Endothelial cell of umbilical vein (primary cell): ENCODE measurements at regions not wholly inside any gene's neighbourhood (a gene's known extent, or its start where the extent isn't known, plus 50 kb on each side); places are given as distances from the start of the nearest gene placed in this dataset.

Source experiments
- BruUV-seq: library from RNA; stranded (reverse); fragments of 400-500 nt; replicated peaks from 2 replicates; lab custom pipeline; 2021; lab: Mats Ljungman, UMichigan
- CTCF ChIA-PET: fragments of 300-600, 350-600 bp; sonication (Branson Sonifier 250); formaldehyde crosslinking; loops from one replicate; lab custom pipeline; 2021; ENCODE audit warnings: antibody characterized with exemption, inconsistent platforms; lab: Charles Lee
- POLR2A ChIA-PET: fragments of 300-600, 350-600 bp; sonication (Branson Sonifier 250); formaldehyde crosslinking; loops from one replicate; lab custom pipeline; 2021; ENCODE audit warnings: antibody characterized with exemption, inconsistent platforms; lab: Charles Lee
- DNase-seq: peaks from one replicate; pipeline ENCODE4 v3.0.0-alpha.2; 2011; ENCODE audit warnings: low read depth, low spot score
- FAIRE-seq: peaks from 2 replicates; lab custom pipeline; 2011; peaks lifted over from hg19 to GRCh38; lab: Jason Lieb, UNC
- H2AFZ ChIP-seq: 2 replicates; pipeline ENCODE4 v1.6.0; 2012; ENCODE audit warnings: low read depth, low read length, control low read depth, inconsistent platforms
- H3K27ac ChIP-seq: 2 replicates; pipeline ENCODE4 v1.5.1; 2011; ENCODE audit warnings: low read depth, mild to moderate bottlenecking, control low read depth, low read length, moderate library complexity; ENCODE audit not compliant: insufficient read depth
- H3K27me3 ChIP-seq, 2 experiments: 2 replicates each; pipeline versions ENCODE4 v1.6.0 to v1.6.1; 2011; ENCODE audit warnings: low read length in 2 of 2, mixed read lengths in 1 of 2; ENCODE audit not compliant: control insufficient read depth in 2 of 2, insufficient read depth in 2 of 2
- H3K36me3 ChIP-seq, 2 experiments: 2 replicates in 1 of 2; 3 replicates in 1 of 2; pipeline ENCODE4 v1.5.1; 2011; ENCODE audit warnings: low read length in 2 of 2, mild to moderate bottlenecking in 1 of 2, moderate library complexity in 1 of 2; ENCODE audit not compliant: control insufficient read depth in 2 of 2, insufficient read depth in 2 of 2; ENCODE audit errors: extremely low read depth in 1 of 2
- H3K4me1 ChIP-seq: 3 replicates; pipeline ENCODE4 v1.5.1; 2011; ENCODE audit warnings: mild to moderate bottlenecking, low read length; ENCODE audit not compliant: control insufficient read depth, insufficient read depth; ENCODE audit errors: extremely low read depth
- H3K4me2 ChIP-seq: 2 replicates; pipeline ENCODE4 v1.6.1; 2011; ENCODE audit warnings: low read length, control low read depth, mixed read lengths; ENCODE audit not compliant: insufficient read depth
- H3K4me3 ChIP-seq, 3 experiments: fragments of 200-600 bp in 1 of 3; sonication (generic), shearing (Covaris generic) in 1 of 3; replicated peaks in 1 of 3; 2 replicates each; pipeline ENCODE4 v1.5.1; 2011 to 2016; ENCODE audit warnings: control low read depth in 3 of 3, low read length in 3 of 3, mild to moderate bottlenecking in 2 of 3, inconsistent platforms in 1 of 3, low read depth in 1 of 3, moderate library complexity in 1 of 3; ENCODE audit not compliant: insufficient read depth in 1 of 3
- H3K79me2 ChIP-seq: 2 replicates; pipeline ENCODE4 v1.6.0; 2012; ENCODE audit warnings: low read length, inconsistent platforms; ENCODE audit not compliant: control insufficient read depth, insufficient read depth
- H3K9ac ChIP-seq: replicated peaks from 2 replicates; pipeline ENCODE3; 2011; ENCODE audit warnings: low read length, control low read depth; ENCODE audit not compliant: insufficient read depth; ENCODE audit errors: extremely low read depth
- H3K9me1 ChIP-seq: replicated peaks from 3 replicates; pipeline ENCODE4 v1.6.0; 2011; ENCODE audit warnings: mild to moderate bottlenecking, low read length; ENCODE audit not compliant: control insufficient read depth, insufficient read depth; ENCODE audit errors: extremely low read depth
- H3K9me3 ChIP-seq: replicated peaks from 2 replicates; pipeline ENCODE4 v1.5.1; 2012; ENCODE audit warnings: low read length, inconsistent platforms; ENCODE audit not compliant: control insufficient read depth, insufficient read depth
- H4K20me1 ChIP-seq: replicated peaks from 2 replicates; pipeline ENCODE3; 2011; ENCODE audit warnings: mild to moderate bottlenecking, low read length; ENCODE audit not compliant: control insufficient read depth, insufficient read depth; ENCODE audit errors: extremely low read depth
- EZH2 ChIP-seq: IDR thresholded peaks from 2 replicates; pipeline ENCODE4 v1.6.1; 2012; ENCODE audit warnings: borderline replicate concordance, low read depth, mild to moderate bottlenecking, moderate library complexity, low read length, inconsistent platforms; ENCODE audit not compliant: severe bottlenecking
- FOS ChIP-seq: IDR thresholded peaks from 2 replicates; pipeline ENCODE4 v1.6.1; 2011; ENCODE audit warnings: mild to moderate bottlenecking, low read length, moderate library complexity, borderline replicate concordance; ENCODE audit not compliant: insufficient read depth
- GATA2 ChIP-seq: IDR thresholded peaks from 2 replicates; pipeline ENCODE4 v1.7.0; 2011; ENCODE audit warnings: low read depth, mild to moderate bottlenecking, moderate library complexity, mixed read lengths, low read length; ENCODE audit not compliant: insufficient read length, insufficient read depth
- JUN ChIP-seq: IDR thresholded peaks from 2 replicates; pipeline ENCODE4 v1.6.1; 2011; ENCODE audit warnings: borderline replicate concordance, low read depth; ENCODE audit not compliant: insufficient read length, insufficient read depth
- MYC ChIP-seq: IDR thresholded peaks from one replicate; pipeline ENCODE4 v1.6.1; 2011; ENCODE audit warnings: mild to moderate bottlenecking, low read depth, low read length
- POLR2A ChIP-seq: IDR thresholded peaks from 2 replicates; pipeline ENCODE4 v1.6.1; 2012; ENCODE audit warnings: low read depth, mild to moderate bottlenecking, control low read depth, low read length
- POLR2AphosphoS5 ChIP-seq: IDR thresholded peaks from 2 replicates; pipeline ENCODE4 v1.6.1; 2012; ENCODE audit warnings: low read depth, mild to moderate bottlenecking, control low read depth, low read length, moderate library complexity; ENCODE audit not compliant: insufficient read depth
- dilution Hi-C: fragments of 300-500 bp; cut with MboI; formaldehyde crosslinking; loops from one replicate; pipeline ENCODE4 v1.15.0; 2019; ENCODE audit warnings: low sequenced_read_pairs; ENCODE audit not compliant: extremely low pct_ligation_motif_present
- intact Hi-C: fragments of 100-400 bp; cut with micrococcal nuclease; formaldehyde crosslinking; loops from one replicate; pipeline ENCODE4 v1.10.0; 2022
- TF ChIP-seq, protein P1 (sequence below): IDR thresholded peaks from 2 replicates; pipeline ENCODE4 v1.6.1; 2011; ENCODE audit not compliant: insufficient read depth, insufficient read length
- TF ChIP-seq, protein P2 (sequence below), 2 donors: IDR thresholded peaks; 1 replicate in 1 of 2; 2 replicates in 1 of 2; pipeline ENCODE4 v1.5.1; 2011; ENCODE audit warnings: low read length in 2 of 2, mild to moderate bottlenecking in 2 of 2, moderate library complexity in 2 of 2, control low read depth in 1 of 2, inconsistent platforms in 1 of 2, low read depth in 1 of 2; ENCODE audit not compliant: insufficient read depth in 1 of 2; ENCODE audit errors: extremely low read depth in 1 of 2

DNA sequence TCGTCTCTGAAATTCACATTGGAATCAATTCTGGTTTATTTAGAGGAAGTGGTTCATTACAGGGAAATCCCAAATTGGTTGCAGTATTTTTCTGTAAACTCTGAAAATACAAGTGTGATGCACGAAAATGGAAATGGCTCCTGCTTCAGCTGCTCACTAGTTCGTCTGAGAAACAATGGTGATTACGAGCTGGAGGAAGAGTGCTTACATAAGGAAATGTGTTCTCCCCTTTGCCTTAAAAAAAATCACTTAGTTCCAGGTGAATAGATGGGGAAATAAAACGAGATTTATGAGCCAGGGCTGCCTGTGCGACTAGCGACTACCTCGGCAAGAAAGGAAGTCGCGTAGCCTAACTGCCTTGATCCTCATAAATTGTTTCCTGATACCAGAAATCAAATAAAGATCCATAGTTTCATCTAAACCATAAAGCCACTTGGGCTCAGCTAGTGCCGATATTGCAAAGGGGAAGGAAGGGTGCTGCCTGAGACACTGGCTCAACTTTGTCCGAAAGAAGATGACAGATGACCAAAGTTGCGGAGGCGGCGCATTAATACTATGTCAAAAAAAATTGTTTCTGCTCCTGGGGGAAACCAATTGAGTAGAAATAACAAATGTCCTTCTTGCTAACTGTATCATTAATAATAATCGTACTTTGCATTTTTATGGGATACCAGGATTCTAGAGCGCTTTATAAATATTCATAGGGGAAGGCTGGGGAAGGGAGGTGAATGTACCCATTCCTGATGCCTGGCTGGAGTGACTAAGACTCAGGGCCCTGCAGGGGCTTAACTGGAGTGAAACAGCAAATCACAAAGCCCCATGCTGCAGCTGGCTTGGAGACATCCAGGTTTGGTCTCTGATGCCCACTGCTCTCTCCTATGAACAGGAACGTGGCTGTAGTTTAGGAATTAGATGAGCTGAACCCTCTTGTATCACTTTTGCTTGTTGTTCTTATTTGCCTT lies 185.7 kb downstream of the BLID start:
- POLR2A ChIA-PET = no interaction called here

More for the DNA sequence above, 185.7 kb downstream of the BLID start:
- DNase-seq (peak; percentile 68), FAIRE-seq (peak; percentile 59)
- H3K9me3 ChIP-seq = no peaks in the 10 kb centered on the region
- H3K9ac ChIP-seq = no peak overlapping the region
- no peaks in the 10 kb centered on the region for H3K36me3 ChIP-seq
- intact Hi-C loops (loop anchor here (5.0 kb wide), 2 partner anchors 172 to 273 kb away; no protein-coding TSS in a partner anchor), dilution Hi-C loops (no loop called here)
- no TSS peak for BruUV-seq
- H4K20me1 ChIP-seq = no peaks in the 10 kb centered on the region
- CTCF ChIA-PET = interaction anchor here (0.6 to 1.2 kb wide), 4 partner anchors 10 to 575 kb away, joined by 3 to 4 read pairs (median 3); no protein-coding TSS in a partner anchor
- H3K9me1 ChIP-seq = no peaks in the 10 kb centered on the region
- H3K4me1 ChIP-seq = peaks cover 8% of the 10 kb centered on the region
- H3K27me3 ChIP-seq = peaks cover 0 to 2% of the 10 kb centered on the region in 2 experiments
- TF ChIP-seq MYC = no peak
- TF ChIP-seq FOS = no peak
- TF ChIP-seq, protein P1, sequence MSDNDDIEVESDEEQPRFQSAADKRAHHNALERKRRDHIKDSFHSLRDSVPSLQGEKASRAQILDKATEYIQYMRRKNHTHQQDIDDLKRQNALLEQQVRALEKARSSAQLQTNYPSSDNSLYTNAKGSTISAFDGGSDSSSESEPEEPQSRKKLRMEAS = no peak
- TF ChIP-seq, protein P2, sequence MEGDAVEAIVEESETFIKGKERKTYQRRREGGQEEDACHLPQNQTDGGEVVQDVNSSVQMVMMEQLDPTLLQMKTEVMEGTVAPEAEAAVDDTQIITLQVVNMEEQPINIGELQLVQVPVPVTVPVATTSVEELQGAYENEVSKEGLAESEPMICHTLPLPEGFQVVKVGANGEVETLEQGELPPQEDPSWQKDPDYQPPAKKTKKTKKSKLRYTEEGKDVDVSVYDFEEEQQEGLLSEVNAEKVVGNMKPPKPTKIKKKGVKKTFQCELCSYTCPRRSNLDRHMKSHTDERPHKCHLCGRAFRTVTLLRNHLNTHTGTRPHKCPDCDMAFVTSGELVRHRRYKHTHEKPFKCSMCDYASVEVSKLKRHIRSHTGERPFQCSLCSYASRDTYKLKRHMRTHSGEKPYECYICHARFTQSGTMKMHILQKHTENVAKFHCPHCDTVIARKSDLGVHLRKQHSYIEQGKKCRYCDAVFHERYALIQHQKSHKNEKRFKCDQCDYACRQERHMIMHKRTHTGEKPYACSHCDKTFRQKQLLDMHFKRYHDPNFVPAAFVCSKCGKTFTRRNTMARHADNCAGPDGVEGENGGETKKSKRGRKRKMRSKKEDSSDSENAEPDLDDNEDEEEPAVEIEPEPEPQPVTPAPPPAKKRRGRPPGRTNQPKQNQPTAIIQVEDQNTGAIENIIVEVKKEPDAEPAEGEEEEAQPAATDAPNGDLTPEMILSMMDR (IDR thresholded peaks at IDR 0.05; ENCODE audit: extremely low read depth in 1 of 2, insufficient read depth in 1 of 2, low read depth in 1 of 2, low read length in 2 of 2) = no peak
- TF ChIP-seq POLR2A = no peak
- TF ChIP-seq EZH2 = no peak
- TF ChIP-seq GATA2 = no peak
- no peak for TF ChIP-seq JUN
- no peak for TF ChIP-seq POLR2AphosphoS5
- peak overlapping the region in 2 of 3 experiments; percentile 16 to 39 for H3K4me3 ChIP-seq
- no peak overlapping the region for H3K27ac ChIP-seq
- peak overlapping the region; percentile 64 for H2AFZ ChIP-seq
- H3K4me2 ChIP-seq = peak overlapping the region; percentile 83
- H3K79me2 ChIP-seq = no peaks in the 10 kb centered on the region
